ENCODE measurements at regions not wholly inside any gene's neighbourhood (a gene's known extent, or its start where the extent isn't known, plus 50 kb on each side); places are given as distances from the start of the nearest gene placed in this dataset.

DNA sequence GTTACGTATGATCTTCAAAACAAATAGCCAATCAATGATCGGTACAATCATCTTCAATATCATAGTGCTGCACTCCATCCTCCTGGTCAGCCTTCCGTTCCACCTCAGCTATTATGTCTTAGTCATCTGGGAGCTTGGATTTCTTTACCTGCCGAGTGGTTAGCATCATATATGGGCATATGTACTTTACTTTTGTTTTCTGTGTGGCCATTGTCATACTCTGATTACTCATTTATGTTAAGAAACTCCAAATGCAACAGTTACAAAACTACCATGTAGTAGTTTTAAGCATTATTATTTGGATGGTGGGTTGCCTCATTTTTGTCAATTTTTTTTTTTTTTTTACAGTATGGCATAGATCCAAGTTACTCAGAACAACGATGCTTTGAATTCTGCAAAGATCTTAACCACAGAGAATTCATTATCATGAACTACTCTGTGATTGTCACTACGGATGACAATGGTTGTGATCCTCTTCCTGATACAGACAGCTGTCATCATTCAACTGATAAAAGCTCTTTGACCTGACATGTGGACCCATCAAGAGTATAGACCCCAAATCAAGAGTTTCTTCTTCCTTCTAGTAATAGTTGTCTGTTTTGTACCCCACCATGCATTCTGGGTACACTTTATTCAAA is 52.1 kb upstream of the NME8 start:
- TF ChIP-seq ZBTB21 (CRISPR knock-in tag; IDR thresholded peaks at IDR 0.05; ENCODE audit: borderline replicate concordance), result no peak
- TF ChIP-seq ZNF138 (CRISPR knock-in tag; conservative IDR thresholded peaks at IDR 0.05), result no peak
- TF ChIP-seq, protein P1, sequence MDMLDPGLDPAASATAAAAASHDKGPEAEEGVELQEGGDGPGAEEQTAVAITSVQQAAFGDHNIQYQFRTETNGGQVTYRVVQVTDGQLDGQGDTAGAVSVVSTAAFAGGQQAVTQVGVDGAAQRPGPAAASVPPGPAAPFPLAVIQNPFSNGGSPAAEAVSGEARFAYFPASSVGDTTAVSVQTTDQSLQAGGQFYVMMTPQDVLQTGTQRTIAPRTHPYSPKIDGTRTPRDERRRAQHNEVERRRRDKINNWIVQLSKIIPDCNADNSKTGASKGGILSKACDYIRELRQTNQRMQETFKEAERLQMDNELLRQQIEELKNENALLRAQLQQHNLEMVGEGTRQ (CRISPR knock-in tag; IDR thresholded peaks at IDR 0.05), result no peak
- TF ChIP-seq NR2C2 (CRISPR knock-in tag; IDR thresholded peaks at IDR 0.05), result no peak
- TF ChIP-seq, protein P2, sequence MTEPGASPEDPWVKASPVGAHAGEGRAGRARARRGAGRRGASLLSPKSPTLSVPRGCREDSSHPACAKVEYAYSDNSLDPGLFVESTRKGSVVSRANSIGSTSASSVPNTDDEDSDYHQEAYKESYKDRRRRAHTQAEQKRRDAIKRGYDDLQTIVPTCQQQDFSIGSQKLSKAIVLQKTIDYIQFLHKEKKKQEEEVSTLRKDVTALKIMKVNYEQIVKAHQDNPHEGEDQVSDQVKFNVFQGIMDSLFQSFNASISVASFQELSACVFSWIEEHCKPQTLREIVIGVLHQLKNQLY (CRISPR knock-in tag; IDR thresholded peaks at IDR 0.05), result no peak
- TF ChIP-seq, protein P3, sequence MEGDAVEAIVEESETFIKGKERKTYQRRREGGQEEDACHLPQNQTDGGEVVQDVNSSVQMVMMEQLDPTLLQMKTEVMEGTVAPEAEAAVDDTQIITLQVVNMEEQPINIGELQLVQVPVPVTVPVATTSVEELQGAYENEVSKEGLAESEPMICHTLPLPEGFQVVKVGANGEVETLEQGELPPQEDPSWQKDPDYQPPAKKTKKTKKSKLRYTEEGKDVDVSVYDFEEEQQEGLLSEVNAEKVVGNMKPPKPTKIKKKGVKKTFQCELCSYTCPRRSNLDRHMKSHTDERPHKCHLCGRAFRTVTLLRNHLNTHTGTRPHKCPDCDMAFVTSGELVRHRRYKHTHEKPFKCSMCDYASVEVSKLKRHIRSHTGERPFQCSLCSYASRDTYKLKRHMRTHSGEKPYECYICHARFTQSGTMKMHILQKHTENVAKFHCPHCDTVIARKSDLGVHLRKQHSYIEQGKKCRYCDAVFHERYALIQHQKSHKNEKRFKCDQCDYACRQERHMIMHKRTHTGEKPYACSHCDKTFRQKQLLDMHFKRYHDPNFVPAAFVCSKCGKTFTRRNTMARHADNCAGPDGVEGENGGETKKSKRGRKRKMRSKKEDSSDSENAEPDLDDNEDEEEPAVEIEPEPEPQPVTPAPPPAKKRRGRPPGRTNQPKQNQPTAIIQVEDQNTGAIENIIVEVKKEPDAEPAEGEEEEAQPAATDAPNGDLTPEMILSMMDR (IDR thresholded peaks at IDR 0.05), result no peak
- no peak for TF ChIP-seq ESRRA (CRISPR knock-in tag; IDR thresholded peaks at IDR 0.05; ENCODE audit: borderline replicate concordance)
- no peak for TF ChIP-seq RELA (CRISPR knock-in tag; IDR thresholded peaks at IDR 0.05; ENCODE audit: borderline replicate concordance)

Data from WTC11 (cell line).